GM21390 (cell line): ENCODE measurements at regions not wholly inside any gene's neighbourhood (a gene's known extent, or its start where the extent isn't known, plus 50 kb on each side); places are given as distances from the start of the nearest gene placed in this dataset.

ENCODE experiments used
- ATAC-seq: cut with Tn5 transposase; IDR thresholded peaks from one replicate; pipeline ENCODE4 v1.9.1; 2021; ENCODE audit not compliant: unreplicated experiment

DNA sequence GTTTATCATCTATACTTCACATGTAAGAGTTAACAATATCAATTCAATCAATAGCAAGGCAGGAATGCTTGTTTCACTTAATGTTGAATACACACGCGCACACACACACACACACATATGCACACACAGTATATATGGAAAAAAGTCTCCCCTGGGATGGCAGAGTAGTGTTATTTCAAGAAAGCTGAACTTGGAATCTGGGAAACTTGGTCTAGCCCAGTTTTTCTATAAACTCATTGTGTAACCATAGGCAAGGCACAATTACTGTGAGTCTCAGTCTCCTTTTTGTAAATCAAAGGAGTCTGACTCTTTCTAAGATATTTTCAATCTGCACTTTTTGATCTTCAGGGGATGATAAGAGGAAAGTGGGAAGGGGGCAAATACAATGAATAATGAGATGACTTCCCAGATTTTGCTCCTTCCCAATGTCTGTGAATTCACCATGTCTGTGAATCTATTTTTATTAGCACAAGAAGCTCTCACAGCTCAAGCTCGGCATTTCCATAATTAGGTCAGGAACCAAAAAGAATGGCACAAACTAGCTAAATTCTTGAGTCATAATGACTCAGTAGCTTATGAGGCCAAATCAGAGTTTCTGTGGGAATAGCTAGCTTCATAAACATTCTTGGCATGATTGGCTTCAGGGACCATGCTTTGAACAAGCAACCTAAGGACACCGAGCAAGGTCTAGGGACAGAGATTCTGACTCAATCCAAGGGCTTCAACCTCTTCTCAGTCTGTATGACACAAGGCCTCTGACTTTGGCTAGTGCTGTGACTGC lies 227.4 kb upstream of the DCBLD2 start:
- no peak for ATAC-seq

DNA sequence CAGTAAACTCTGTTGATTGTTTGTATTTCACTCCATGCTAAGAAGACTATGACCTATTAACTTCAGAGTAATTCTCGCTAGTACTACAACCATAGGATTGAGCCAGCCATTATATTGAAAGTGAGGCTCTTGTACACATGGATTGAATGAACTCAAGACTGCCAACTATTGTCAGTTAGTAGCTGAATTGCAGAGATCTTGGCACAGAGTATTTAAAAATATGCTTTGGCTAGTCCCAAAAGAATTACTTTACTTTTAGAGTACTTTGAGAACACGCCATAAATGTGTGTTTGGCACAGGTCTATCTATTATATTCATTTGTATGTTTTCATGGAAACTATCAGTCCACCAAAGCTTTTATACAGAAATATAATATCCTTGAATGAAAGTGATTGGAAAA lies 226.7 kb upstream of the DCBLD2 start:
- ATAC-seq = no peak

DNA sequence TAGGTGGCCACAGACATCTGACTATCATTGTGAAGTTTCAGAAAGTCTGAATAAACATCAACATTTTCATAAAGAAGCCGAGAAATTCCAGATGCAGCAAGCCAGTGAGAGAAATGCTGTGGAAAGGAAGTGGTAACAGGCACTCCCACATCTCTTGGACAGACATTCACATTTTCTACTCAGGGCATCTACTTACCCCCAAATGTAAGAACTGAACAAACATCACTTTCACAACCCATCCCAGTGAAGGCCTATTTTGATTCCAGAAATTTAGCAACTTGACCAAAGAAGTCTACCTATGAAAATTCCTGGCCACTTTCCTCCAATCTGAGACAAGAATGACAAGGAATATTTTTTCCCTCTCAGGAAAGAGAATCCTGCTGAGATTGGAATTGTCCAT lies 224.8 kb upstream of the DCBLD2 start:
- no peak for ATAC-seq

DNA sequence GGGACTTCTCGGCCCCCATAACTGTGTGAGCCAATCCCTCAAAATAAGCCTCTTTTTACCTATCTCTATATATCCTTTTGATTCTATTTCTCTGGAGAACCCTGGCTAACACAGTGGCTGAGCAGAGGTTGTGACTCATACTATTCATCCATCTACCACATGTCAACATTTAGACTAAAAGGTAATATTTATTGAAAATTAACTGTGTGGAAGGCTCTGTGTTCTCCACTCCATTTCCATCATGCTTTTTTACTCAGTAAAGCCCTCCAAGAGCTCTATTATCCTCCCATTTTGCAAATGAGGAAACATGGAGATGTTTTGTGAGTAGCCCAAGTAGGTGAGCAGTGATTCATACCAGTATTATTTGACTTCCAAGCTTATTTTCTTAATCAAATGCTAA lies 217.9 kb upstream of the DCBLD2 start:
- ATAC-seq = no peak

DNA sequence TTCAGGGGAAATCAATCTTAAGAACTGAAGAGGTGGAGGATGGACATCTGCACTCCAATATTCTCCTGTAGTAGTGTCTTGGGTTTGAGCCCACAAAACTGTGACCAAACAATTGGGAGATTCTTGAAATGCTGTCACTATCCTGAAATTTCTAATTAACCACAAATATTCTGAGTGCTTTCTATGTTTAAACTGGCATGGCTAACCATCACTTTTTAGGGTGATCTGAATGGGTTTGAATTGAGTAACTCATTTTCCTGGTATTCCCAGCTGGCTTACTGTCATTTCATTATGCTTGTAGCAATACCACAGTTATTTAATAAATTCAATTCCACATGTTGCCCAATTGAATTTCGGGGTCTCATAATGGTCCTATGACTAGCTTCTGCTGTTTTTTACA lies 216.9 kb upstream of the DCBLD2 start:
- ATAC-seq = no peak

DNA sequence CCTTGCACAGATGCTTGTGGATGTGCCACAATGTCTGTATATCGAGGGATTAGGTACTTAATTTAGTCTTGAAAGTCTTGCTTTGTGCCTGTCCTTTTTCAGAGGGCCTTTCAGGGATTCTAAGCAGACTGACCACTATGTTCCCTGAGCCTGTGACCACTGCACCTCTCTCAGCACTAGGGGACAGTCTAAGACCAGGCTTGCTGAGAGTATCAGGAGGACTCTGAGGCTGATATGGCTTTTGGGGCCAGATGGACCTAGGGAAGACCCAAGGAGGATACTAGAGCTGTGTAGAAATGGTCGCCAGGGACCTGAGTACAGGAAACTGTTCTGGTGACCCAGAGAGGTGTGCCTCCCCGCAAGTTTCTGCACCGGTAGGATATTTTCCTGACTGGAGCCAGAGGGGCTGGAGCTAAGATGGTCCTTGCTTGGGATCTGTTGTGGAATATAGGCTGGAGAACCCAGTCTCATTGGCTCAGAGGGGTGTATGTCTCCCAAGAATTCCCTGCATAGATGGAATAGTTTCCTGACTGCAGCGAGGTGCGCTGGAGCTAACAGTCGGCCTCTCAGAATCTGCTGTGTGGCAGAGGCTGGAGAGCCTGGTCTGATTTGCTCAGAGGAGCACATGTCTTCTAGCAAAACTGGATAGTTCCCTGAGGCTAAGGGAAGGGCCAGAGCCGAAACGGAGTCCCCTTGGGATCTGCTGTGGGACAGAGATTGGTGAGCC lies 213.2 kb upstream of the DCBLD2 start:
- no peak for ATAC-seq

DNA sequence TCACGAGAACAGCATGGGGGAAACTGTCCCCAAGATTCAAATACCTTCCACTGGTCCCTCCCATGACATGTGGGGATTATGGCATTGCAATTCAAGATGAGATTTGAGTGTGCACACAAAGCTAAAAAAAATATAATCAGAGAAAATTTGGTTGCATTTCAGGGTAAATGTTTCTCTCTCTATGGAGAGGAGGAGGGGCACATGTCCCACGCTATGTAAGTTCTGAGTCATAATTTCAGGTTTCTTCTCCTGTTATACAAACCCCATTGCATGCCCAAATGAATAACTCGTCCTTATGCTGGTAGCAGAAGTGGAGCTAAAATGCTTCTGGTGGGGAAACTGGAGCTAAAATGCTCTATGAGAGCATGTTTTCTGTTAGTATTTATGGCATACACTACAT lies 209.7 kb upstream of the DCBLD2 start:
- ATAC-seq = peak; percentile 70

DNA sequence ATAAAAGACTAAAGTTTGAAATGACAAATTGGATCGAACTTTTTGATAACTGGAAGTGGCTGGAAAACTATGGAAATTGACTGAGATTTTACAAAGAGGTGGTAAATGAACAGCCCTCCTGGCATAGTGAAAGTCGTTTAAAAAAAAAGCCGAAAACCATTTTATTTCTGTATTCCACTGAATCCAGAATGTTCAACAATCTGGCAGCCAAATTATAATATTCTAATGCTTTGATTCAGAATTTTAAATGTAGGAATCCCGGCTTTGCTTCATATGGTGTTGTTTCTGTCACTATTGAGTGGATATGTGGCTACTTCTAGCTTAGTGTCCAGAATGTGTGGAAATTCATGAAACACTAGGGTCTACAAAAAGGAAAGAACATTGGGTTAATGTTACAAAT lies 208.9 kb upstream of the DCBLD2 start:
- ATAC-seq = no peak

DNA sequence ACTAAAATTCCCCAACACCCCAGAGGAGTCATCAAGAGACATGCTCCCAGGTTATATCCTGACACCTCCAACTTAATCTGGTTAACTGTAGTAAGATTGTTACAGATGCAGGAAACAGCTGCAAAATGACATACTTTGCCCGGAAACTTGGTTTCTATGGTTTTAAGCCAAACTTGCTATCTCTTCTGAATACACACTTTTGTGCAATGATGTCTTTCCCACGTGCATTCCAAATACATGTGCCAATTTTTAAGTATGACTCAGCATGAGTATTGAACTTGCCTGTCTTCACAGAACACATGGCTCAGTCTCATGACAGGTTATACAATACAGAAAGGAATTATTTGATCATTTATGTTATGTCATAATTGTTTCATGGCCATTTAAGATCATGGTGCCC lies 207.0 kb upstream of the DCBLD2 start:
- ATAC-seq = no peak

DNA sequence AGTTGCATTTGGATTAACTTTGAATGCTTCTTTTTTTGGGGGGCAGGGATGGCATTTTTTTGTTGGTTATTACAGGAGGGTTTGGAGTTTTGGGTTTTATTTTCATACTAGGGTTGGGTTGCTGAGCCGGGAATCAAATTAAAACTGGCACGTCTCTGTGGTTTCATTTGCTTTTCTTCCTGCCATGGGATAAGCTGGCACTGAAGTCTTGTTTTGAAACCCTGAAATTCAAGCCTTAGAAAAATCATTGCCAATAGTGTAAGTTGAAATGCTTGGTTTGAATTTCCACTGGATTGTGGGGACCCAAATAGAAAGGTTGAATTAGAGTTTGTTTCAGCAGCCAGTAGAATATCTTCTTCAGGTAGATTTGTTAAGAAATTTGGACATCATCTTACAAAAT lies 193.1 kb upstream of the DCBLD2 start:
- ATAC-seq = no peak

DNA sequence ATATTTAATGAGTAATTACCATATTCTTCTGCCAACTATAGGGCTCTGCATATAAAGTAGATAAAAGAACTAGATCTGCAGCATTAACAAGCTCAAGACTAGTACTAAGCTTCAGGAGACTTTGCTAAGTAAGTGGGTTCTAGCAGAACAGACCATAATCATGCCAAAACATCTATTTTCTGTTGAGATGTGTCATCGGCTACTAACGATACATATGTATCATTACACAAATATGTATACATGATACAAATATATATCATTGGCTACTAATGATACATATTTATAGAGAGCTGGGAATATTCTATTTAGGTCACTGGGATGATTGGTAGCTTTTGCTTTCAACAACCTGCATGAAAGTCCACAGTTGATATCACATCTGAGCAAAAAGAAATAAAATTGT lies 185.8 kb upstream of the DCBLD2 start:
- ATAC-seq = no peak

DNA sequence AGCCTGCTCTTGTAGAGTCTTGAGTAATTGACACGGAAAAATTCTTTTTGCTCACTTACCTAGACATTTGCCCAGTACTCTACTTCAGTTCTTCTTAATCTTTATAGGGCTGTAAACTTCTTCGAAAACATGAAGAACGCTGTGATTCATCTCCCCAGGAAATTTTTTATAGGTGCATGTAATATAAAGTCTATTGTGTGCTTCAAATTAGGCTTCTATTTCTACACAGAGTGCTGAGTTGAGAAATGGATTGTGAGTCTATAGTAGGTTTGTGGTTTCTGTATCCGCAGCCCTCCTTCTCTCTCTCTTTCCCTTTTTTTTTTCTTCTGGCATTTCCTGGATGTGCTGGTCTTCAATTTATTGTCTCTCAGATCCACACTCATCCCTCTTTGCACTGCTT lies 183.3 kb upstream of the DCBLD2 start:
- no peak for ATAC-seq

DNA sequence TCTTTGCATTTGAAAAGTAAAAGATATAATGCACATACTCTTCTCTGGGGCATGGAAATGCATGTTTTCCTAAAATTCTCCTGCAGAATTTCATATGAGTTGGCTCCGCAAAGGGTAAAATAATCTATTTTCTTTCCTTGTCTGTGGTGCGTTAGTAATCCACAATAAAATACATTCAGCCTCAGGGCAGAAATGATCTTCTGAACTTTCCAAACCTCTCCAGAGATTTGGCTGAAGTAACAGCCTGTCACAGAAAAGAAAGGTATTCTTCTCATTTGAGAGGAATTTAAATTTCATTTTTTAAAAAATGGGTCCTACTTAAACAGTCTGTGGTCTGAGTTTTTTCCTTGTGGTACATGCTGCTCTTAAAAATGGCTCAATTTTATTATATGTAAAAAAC lies 182.7 kb upstream of the DCBLD2 start:
- ATAC-seq = no peak

DNA sequence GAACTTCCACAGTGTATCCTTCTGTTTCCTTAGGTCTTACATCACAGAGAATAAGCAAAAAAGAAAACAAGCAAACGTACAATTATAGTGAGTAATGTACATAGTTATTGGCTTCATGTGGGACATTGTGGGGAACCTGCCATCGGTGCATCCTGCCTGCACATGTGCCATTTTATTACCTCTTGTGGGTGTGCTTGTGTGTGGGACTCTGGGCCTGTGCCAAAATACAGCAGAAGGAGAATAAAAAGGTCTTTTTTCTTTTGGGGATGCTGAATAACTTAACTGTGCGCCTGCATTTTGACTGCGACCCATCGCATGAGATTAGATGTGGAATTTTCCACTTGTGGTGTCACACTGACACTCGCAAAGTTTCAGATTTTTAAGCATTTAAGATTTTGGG lies 169.6 kb upstream of the DCBLD2 start:
- ATAC-seq = no peak

DNA sequence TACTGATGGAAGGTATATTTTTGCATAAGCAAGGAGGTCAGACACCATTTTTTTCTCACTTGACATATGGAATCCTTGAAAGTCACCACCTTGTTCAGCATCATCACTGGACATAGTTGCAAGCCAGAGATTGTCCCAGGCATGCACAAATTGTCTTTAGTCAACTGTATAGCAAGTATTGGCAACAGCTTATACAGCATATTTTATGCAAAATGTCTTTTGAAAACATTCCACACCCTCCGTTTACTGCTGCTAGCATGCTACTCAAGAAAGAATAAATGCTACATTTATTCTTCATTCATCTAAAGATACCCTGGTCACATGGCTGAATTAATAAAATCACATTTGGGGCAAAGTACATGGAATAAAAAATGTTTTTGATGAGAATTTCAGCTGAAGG lies 168.5 kb upstream of the DCBLD2 start:
- ATAC-seq = no peak

DNA sequence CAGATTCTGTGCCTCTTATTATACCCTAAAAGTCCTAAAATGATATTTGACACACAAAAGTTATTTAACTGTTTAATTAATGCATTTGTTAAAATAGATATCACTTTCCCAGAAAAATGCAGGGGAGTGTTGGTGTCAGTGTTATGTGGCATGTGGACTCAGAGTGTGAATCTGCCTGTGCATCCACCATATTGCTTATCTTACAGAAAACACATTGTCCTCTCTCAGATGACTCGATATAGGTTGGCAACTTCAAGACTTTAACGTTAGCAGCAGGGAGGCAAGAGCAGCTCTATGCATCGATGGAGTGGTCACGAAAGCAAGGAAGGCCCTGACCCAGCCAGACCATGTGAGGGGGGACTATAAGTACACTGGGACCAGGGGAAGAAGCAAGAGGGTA lies 165.4 kb upstream of the DCBLD2 start:
- ATAC-seq = no peak

DNA sequence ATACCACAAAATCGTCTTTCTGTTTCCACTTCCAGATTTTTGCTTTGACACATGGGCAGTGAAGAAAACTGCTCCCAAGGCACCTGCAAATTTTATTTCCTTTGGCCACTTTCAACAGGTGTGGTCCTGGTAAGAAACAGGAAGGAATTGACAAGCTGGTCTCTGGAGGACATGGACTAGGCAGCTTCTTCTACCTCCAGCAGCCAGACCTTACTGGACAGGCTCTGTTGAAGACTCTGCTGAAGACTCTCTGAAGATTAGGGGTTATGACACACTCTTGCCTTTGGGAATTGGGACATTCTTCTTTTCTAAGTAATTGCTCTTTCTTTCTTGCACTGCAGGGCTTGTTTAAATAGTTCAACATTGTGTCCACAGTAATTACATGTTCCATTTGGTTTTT lies 147.7 kb upstream of the DCBLD2 start:
- no peak for ATAC-seq

DNA sequence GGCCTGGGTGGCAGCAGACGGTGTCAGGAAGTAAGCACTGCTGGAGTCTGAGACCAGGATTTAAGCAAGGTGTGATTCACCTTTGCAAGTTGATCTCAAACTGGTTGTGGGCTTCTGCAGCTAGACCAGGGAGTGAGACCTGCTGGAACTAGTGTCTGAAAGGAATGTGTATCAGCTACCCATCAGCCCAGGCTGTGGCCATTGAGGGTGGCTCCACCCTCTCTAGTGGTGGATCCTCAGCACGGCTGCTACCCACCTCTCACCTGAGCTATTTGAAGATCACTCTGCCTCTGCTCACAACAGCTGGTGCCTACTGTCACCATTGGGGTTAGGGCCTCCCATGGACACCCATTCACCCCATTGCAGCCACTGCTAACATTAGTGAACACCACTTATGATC lies 140.3 kb upstream of the DCBLD2 start:
- ATAC-seq = no peak

DNA sequence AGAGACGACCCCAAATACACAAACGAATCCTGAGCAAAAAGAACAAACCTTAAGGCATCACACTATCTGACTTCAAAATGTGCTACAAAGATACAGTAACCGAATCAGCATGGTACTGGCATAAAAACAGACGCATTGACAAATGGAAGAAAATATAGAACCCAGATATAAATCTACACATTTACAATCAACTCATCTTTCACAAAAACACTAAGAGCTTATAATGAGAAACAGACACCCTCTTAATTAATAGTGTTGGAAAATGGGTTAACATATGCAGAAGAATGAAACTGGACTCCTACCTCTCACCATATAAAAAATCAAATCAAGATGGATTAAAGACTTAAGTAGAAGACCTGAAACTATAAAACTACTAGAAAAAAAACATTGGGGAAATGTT lies 130.3 kb upstream of the DCBLD2 start:
- ATAC-seq = no peak

DNA sequence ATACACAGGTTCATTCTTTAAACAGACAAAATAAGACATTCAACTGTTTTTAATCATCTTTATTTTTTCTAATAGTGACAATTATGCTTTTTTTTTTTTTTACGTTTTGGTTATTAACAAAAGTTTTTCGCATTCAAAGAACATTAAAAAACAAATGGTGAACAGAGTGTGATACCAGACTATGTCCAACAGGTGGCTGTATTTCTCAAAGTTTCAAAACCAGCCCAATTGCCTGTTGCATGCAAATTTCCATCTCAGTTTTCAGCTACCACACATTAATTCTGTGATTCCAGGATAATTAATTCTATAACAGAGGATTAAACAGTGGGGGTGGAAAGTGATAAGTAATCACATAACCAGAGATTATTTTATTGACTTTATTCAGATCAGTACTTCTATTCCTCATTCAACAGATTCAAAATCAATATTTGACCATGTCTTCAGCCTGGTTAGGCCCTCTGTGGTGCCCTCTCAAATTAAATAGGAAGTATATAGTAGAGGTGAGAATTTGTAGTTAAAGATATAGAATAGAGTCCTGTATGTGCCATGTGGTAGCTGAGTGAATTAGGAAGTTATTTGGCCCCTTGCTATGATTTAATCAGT lies 122.2 kb upstream of the DCBLD2 start:
- ATAC-seq = no peak

DNA sequence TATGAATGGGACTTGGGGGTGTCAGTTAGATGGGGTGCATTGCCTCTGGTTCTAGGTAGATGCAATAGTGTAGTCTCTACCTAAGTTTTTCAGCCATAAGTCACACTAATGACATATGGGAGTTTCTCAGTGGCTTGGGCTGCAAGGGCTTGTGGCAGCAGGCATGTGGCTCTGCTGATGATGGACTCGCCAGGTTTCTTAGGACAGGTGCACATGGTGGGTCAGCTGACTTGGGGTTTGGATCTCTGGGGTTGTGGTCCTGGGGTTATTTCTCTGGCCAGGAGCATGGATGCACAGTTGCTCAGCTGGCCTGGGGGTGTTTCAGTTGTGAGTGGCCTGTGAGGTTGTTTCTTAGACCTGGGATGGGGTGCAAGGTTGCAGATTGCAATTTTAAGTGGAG lies 120.0 kb upstream of the DCBLD2 start:
- ATAC-seq = no peak

DNA sequence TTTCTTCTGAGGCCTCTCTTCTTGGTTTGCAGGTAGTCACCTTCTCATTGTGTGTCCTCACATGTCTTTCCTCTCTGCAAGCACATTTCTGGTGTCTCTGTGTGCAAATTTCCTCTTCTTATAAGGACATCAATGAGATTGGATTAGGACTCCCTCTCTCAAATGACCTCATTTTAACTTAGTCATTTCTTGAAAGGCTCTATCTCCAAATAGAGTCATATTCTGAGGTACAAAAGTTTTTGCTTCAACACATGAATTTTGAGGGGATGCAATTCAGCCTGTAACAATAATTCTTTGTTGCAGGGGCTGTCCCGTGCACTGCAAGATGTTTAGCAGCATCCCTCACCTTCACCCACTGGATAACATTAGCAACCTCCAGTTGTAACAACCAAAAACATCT lies 115.0 kb upstream of the DCBLD2 start:
- no peak for ATAC-seq
